Right kidney (tissue), 1 donor: ENCODE measurements at regions not wholly inside any gene's neighbourhood (a gene's known extent, or its start where the extent isn't known, plus 50 kb on each side); places are given as distances from the start of the nearest gene placed in this dataset.
"Not testable (repeated sequence)": the region's sequence is repeated elsewhere in the genome, so short reads cannot be mapped to it uniquely, and the experiment has no call there.

Experiments
- DNase-seq: peaks from one replicate; pipeline ENCODE4 v3.0.0-alpha.2; 2016

GRCh38 chr4:126144543-126145237, 829.9 kb downstream of the FAT4 start:
- no peak for DNase-seq

- DNase-seq: no peak
These were observed 853.7 kb downstream of the FAT4 start for GRCh38 chr4:126168484-126168883.

DNA sequence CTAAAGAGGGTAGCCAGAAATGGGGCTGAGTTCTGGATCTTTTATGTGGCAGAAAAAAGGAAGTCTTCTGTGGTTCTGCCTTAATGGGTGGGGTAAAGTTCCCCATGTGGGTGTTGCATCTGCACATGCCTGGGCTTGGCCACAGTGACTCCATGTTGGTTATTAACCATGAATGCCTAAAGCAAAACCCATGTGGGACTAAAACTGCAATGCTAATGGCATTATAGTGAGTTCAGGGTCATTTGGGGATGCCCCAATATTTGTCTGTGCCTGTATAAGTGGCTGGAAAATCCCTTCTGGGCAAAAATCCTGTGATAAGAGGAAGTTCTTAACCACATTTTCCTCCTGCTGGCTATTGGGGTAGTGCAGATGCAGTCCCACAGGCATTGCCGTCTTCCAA, 857.4 kb downstream of the FAT4 start:
- no peak for DNase-seq

DNA sequence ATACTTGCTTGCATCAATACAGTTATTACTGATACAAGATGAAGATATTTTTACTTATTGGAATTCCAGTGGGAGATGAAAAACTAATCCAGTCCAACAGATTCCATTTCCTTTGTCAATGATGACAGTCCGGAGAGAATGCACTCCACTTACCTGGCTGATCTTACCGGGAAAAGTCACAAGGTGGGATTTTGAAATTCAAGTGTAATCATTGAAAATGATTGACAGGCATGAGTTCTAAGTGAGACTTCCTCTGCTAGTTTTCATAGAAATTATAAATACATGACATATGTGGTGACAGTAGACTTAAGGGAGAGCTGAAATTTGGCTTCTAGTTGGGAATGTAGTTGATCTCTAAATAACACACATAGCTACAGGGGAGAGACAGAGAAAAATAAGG, 859.9 kb downstream of the FAT4 start:
- no peak for DNase-seq

DNA sequence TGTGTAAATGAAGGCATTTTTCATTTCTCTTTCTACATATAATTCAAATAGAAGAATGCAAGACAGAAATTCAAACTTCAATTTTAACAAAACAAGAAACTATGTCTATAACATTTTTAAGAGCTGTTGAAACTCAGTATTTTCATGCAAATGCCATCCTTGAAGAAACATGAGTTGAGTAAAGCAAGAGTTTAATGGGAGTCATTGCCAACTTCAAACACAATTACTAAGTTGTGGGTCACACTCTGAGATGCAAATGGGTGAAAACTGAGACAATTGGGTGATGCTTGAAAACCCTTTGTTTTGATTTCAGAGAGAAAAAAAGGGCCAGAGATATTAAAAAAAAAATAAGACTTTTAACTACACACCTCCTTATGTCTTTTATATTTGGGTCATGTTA, 865.9 kb downstream of the FAT4 start:
- no peak for DNase-seq

DNA sequence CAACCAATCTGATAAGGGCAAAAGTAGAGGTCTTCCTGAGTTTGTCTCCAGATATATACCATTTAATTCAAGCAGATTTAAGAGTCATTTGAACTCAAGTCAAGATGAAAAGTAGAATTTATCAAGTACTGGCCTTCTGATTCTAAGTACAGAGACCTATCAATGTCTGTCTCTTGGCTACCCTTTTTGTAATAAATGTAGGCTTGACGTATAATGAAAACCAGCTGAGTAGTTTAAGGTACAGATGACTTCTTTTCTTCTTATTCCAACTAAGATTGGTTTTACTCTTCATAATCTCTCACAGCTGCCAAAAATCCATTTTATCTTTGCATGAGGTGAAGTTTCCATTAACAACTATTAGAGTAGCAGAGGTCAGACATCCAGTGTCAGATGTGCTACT, 867.6 kb downstream of the FAT4 start:
- DNase-seq: no peak

DNA sequence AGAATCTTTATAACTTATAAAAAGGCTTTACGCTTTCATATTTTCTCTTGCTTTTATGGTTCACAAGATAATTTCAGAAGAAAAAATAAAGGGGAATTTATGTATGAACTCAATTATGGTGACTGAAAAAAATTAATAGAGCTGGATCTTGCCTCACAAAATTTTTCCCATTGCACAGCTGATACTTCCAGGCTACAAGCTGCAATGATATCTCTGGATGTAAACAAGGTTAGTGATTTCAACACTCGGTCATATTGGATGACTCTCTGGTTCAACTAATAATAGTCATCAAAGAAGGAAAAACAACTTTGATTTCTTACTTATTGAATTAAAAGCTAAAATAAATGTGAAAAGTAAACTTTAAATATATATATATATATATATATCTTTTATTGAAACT, 868.0 kb downstream of the FAT4 start:
- DNase-seq: no peak

DNA sequence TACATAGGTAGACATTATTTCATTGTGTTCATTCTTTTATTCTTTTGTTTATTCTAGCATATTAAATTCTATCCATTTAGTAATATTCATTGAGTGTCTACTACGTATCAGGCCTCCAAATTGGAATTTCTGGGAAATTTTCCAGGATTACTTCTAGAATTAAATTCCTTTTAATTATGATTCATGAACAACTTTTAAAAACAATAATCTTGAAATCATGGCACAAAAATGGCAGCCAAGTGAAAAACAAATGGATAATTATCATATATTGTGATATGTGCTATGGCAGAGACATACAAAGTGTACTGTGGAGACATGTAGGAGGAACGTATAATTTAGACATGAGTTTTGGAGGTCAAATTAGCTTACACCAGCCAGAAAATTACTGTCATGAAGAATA, 868.5 kb downstream of the FAT4 start:
- no peak for DNase-seq

GRCh38 chr4:126191536-126191935, 876.8 kb downstream of the FAT4 start:
- DNase-seq: no peak

DNA sequence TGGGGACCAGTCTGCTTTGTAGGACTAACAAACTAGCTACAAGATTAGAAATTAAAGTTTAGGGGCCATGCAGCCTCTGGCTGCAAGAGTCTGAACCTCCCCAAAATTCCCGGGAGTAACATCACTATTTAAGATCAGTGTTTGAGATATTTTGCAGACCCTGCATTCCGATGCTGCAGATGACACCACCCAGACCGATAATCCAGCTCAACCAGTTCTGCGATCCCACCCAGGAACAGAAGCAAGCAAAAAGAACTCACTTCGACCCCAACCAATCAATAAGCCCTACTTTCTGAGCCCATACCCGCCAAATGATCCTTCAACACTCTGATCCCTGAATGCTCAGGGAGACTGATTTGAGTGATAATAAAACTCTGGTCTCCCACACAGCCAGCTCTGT, 877.8 kb downstream of the FAT4 start:
- no peak for DNase-seq

GRCh38 chr4:126201251-126202138, 886.7 kb downstream of the FAT4 start:
- not testable (repeated sequence) for DNase-seq

DNA sequence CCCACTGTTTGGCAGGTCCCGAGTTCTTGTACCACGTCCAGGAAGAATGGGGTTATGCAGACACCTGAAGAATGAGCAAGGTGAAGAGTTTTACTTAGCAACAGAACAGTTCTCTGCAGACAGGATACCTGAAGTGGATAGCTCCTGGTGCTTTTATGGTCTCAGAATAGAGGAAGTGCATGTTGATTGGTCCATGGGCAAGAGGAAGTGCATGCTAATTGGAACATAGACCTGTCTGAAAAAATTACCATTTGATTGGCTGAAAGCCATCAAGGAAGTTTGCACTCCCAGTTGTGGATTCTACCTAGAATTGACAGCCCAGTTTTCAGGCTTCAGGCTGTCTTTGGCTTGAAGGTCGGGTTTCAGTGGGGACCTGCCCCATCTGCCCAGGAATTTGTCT, 887.5 kb downstream of the FAT4 start:
- DNase-seq: no peak

- no peak for DNase-seq
These were observed 893.2 kb downstream of the FAT4 start for GRCh38 chr4:126207910-126208309.

DNA sequence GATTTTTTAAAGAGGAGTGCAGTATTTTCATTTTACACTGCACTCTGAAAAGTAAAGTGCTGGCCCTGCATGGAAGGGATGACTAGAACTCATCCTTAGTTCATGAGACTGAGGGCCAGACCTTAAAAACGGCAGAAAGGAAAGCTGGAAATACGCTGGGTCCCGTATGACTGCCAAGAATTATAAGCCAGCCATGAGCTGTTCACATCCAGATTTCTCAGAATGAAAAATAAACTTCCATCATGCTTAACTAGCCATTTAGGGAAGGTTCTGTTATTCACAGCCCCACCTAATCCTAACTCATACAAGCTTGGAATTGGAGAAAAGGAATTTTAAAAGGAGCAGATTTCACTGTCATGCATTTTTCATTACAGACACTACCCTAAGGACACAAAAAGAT, 894.4 kb downstream of the FAT4 start:
- no peak for DNase-seq

DNA sequence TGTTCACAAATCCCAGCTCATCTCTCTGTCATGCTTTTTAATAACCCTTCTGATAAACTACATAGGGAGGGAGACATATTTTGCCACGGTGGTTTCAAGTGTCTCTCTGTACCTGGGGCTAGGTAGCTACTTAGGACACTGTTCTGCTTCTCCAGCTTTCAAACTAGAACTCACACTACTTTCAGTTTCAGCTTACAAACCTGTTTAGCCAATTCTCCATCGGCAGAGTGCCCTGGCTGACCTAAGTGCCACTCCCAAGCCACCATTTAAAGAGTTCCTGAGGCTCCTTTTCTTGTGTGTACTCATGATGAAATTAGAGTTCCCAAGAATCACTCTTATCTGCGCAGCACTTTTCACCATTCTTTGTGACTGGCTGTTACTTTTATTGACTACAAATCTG, 899.2 kb downstream of the FAT4 start:
- DNase-seq: no peak

DNA sequence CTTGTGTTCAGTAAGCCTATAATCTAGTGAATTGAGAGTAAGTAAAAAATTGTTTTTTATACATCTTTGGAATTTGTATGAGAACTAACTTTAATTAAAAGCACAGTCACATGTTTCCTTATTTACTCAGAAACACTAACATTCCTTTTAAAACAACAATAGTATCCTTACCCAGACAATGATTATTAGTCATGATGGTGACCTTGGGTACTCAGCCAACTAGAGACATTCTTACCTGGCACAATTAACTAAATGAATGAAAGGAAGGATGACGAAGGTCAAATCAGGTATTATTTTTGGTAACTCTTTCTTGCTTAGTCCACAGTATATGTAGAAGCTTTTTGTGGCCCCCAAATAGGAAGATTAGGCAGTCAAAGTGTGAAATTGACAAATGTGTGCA, 901.0 kb downstream of the FAT4 start:
- DNase-seq: no peak

- DNase-seq: no peak
These were observed 901.9 kb downstream of the FAT4 start for GRCh38 chr4:126216611-126217010.

DNA sequence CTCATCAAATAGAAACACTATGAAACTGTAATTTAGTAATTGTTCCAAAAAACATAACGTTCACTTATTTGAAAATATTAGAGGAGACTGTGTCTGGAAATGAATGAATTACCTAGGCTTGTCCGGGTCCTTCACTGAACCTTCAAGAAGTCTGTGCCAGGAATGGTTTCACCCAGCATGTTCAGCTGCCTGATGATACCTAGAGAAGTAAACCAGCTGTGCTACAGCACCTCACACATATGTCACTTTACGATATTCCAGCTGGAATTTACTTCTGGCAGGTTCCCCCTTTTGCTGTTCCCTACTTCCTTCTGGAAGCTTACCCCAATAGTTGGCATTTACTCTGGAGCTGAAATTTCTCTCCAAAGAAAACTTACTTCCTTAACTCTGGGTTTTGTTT, 906.5 kb downstream of the FAT4 start:
- no peak for DNase-seq

DNA sequence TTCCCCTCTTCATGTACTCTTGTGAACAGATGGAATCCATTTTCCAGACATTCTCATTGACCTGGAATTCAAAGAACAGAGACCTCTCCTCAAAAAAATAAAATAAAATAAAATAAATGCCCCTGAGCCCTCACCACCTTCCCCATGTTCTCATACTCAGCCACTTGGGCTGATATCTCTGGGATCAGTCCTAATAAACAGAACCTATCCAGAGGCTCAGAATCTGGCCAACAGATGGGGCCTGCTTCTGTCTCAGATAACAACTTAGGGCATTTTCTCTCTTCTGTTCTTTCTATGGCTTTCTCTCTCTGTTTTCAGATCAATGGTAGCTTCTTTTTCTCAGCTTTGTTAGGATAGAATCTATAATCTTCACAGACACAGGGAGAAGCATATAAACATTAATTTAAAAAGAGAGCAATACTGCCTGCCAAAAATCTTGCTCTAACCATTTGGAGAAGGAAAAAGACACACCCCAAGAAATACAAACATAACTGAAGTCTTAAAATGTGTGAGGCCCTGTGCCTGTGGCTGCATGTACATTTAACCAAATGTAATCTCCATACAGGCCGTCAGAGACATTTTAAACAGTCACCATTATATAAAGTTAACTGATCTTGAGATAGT, 907.1 kb downstream of the FAT4 start:
- no peak for DNase-seq

DNA sequence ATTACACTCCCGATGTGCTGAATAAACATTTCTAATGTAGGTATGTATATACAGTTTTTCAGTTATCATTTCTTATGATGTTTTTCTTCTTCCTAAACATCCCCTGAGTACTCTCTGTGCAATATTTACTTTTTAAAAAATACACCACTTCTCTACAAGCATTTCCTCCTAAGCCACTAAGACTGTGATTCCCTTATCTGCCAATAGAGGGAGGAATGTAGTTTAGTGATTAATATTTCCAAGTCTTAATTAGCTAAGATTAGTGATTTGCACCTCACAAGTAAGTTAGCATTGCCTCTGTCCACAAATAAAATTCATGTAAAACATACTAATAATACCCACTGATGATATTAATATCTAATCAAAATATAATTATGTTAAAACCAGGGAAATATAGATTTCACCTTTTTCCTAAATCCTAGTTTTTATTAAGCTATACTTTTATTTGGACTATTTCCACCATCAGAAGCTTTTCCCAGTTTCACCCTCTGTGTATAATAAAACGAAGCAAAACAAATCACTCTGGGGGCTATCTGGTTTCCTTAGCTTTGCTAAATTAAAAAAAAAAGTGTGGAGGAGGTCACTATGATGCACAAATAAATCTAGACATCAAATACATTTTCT, 909.1 kb downstream of the FAT4 start:
- no peak for DNase-seq

GRCh38 chr4:126227428-126227827, 912.7 kb downstream of the FAT4 start:
- no peak for DNase-seq

- no peak for DNase-seq
These were observed 915.5 kb downstream of the FAT4 start for GRCh38 chr4:126230269-126230668.

GRCh38 chr4:126233483-126233882, 918.7 kb downstream of the FAT4 start:
- DNase-seq: no peak
